Peyer's patch (tissue), 4 donors: ENCODE measurements at regions not wholly inside any gene's neighbourhood (a gene's known extent, or its start where the extent isn't known, plus 50 kb on each side); places are given as distances from the start of the nearest gene placed in this dataset.

Source experiments
- DNase-seq, 3 donors: peaks; one replicate each; pipeline ENCODE4 v3.0.0-alpha.2; 2017 to 2019
- H3K27ac ChIP-seq, 4 donors: fragments of 200-600 bp; sonication (generic); one replicate each; pipeline ENCODE4 v1.5.1; 2016 to 2019
- H3K27me3 ChIP-seq, 2 donors: fragments of 200-600 bp; sonication (generic); one replicate each; pipeline ENCODE4 v1.5.1; 2019
- H3K36me3 ChIP-seq, 3 donors: fragments of 200-600 bp; sonication (generic); one replicate each; pipeline ENCODE4 v1.5.1; 2016 to 2019
- H3K4me1 ChIP-seq, 4 donors: fragments of 200-600 bp; sonication (generic); one replicate each; pipeline ENCODE4 v1.5.1; 2016 to 2019
- H3K4me3 ChIP-seq, 4 donors: fragments of 200-600 bp; sonication (generic); 1 replicate in 3 of 4; 2 replicates in 1 of 4; pipeline ENCODE4 v1.5.1; 2016 to 2019; ENCODE audit warnings: mild to moderate bottlenecking in 1 of 4
- H3K9me3 ChIP-seq, 4 donors: fragments of 200-600 bp; sonication (generic); one replicate each; pipeline ENCODE4 v1.5.1; 2016 to 2019; ENCODE audit warnings: mild to moderate bottlenecking in 1 of 4
- POLR2A ChIP-seq, 2 donors: fragments of 450-650 bp; IDR thresholded peaks; one replicate each; pipeline ENCODE4 v1.5.1; 2017; ENCODE audit warnings: antibody characterized with exemption in 2 of 2, mild to moderate bottlenecking in 2 of 2, moderate library complexity in 2 of 2
- TF ChIP-seq, protein P1 (sequence below), 6 experiments: fragments of 450-650 bp in 4 of 6; fragments of 200-600 bp in 2 of 6; sonication (generic) in 1 of 6; IDR thresholded peaks; one replicate each; pipeline ENCODE4 v1.5.1; 2017 to 2019; ENCODE audit warnings: antibody characterized with exemption in 6 of 6, mild to moderate bottlenecking in 3 of 6, moderate library complexity in 1 of 6

DNA sequence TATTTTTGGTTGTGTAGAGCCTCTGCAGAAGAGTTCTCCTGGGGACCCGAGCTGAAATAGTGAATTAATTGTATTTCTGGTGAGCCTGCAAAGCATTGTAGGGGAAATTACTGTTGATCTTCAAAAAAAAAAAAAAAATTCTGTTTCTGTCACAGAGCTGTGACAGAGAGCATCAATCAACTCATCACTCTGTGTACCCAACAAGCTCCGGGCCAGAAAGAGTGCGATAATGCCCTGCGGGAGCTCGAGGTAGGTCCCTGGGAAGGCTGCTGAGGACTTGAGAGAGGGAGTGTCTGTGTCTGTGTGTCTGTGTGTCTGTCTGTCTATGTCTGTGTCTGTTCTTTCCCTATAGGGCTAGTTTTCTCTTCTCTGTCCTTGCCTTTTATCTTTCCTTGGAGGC, 294.4 kb upstream of the TPM1 start:
- TF ChIP-seq, protein P1, sequence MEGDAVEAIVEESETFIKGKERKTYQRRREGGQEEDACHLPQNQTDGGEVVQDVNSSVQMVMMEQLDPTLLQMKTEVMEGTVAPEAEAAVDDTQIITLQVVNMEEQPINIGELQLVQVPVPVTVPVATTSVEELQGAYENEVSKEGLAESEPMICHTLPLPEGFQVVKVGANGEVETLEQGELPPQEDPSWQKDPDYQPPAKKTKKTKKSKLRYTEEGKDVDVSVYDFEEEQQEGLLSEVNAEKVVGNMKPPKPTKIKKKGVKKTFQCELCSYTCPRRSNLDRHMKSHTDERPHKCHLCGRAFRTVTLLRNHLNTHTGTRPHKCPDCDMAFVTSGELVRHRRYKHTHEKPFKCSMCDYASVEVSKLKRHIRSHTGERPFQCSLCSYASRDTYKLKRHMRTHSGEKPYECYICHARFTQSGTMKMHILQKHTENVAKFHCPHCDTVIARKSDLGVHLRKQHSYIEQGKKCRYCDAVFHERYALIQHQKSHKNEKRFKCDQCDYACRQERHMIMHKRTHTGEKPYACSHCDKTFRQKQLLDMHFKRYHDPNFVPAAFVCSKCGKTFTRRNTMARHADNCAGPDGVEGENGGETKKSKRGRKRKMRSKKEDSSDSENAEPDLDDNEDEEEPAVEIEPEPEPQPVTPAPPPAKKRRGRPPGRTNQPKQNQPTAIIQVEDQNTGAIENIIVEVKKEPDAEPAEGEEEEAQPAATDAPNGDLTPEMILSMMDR (IDR thresholded peaks at IDR 0.05) = no peak
- no peak for TF ChIP-seq POLR2A (IDR thresholded peaks at IDR 0.05)
- no peak overlapping the region for H3K27ac ChIP-seq
- no peaks in the 10 kb centered on the region for H3K4me1 ChIP-seq
- no peak overlapping the region for H3K4me3 ChIP-seq
- no peaks in the 10 kb centered on the region for H3K27me3 ChIP-seq
- H3K36me3 ChIP-seq = peaks cover 0 to 21% (median 0%) of the 10 kb centered on the region in 3 donors
- no peak for DNase-seq
- H3K9me3 ChIP-seq = no peaks in the 10 kb centered on the region

DNA sequence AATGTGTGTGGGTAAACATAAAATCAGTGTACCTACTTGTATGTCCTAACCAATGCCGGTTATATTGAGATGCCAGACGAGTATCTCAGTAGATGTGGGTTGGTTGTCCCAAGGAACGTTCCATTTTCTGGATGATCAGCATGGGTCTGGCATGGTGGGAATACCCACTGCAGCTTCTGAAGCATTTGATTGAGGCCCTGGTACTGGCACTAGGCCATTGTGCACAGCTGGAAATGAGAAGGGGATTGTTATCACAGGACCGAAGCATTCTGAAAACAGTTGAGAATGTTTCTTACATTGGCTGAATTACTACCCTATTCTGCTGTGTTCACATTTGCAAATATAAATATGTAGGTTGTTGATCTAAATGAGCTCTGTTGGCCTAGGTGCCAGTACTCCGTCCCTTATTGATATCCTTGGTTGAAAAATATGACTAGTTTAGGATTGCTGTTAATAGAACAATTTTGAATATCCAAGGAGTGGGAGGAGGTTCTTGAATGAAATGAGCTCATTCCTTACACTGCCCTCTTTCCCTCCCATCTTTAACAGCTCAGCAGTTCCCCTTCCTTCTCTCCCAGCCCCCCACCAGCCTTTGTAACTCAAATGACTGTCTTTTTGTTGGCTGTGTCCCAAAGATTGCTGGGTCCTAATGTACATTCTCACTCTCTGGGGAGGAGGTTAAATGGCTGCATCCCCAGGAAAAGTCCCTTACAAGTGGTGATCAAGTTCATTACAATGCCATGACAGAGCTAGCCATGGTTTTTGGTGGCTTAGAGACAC, 293.3 kb upstream of the TPM1 start:
- Histone ChIP-seq H3K27me3 (no peaks in the 10 kb centered on the region), H3K9me3 (no peaks in the 10 kb centered on the region), H3K4me1 (no peaks in the 10 kb centered on the region), H3K4me3 (no peak overlapping the region), H3K27ac (no peak overlapping the region), H3K36me3 (peaks cover 0 to 26% (median 0%) of the 10 kb centered on the region in 3 donors)
- no peak for DNase-seq
- TF ChIP-seq, protein P1 (IDR thresholded peaks at IDR 0.05) = no peak
- TF ChIP-seq POLR2A (IDR thresholded peaks at IDR 0.05) = no peak

DNA sequence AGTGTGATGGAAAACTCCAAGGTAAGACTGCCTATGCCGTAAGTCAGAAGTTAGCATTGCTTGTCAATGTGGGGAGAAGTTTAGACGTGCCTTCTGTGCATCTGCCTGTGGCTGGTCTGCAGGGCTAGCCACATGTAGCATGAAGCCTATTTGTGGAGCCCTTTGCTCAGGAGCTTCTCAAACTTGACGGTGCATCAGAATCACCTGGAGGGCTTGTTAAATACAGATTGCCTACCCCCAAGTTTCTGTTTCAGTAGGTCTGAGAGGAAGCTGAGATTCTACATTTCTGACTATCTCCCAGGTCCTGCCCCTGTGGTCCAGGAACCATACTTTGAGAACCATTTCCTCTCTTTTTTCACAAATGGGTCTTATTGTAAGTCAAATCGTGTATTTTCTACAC, 292.1 kb upstream of the TPM1 start:
- no peak for DNase-seq
- TF ChIP-seq, protein P1 (IDR thresholded peaks at IDR 0.05) = no peak
- no peak for TF ChIP-seq POLR2A (IDR thresholded peaks at IDR 0.05)
- no peak overlapping the region for H3K27ac ChIP-seq
- H3K27me3 ChIP-seq = no peaks in the 10 kb centered on the region
- peaks cover 0 to 31% (median 0%) of the 10 kb centered on the region in 3 donors for H3K36me3 ChIP-seq
- H3K4me3 ChIP-seq = no peak overlapping the region
- no peaks in the 10 kb centered on the region for H3K9me3 ChIP-seq
- no peaks in the 10 kb centered on the region for H3K4me1 ChIP-seq

DNA sequence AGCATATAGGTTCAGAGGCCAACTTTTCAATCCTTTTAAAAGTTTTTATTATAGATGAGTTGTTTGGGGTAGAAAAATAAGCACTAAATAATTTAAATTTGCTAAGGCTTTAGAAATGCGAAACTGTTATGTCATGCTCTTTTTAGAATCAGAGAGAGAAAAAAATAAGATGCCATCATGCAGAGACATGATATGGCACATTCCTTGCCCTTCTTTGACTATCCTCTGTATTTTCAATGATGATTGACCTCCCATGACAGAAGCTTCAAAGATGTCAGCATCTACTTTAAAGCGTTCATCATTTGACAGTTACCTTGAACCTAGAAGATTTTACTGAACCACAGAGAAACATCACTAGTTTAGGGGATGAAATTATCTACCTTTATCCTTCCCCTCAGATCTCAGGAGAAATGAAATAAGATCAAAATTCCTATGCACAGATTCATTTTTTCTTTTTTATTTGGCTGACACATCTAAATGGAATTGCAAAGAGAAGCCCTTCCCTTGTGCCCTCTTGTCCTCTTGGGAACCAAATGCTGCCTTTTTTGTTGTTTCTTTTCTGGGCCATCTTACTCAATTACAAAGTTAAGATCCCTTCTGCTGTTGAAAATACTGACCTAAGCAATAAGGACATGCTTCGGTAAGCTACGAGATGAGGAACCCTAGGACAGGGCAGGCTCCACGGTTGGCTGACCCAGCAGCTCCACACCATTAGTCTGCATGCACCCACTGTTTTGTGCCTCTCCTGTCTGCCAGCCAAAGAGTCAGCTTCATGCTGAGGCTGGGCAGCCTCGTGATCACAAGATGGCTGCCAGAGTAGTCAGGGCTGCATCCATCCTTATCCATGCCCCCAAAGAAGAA, 289.7 kb upstream of the TPM1 start:
- H3K27me3 ChIP-seq = no peaks in the 10 kb centered on the region
- H3K27ac ChIP-seq = no peak overlapping the region
- no peaks in the 10 kb centered on the region for H3K9me3 ChIP-seq
- peaks cover 0 to 41% (median 0%) of the 10 kb centered on the region in 3 donors for H3K36me3 ChIP-seq
- TF ChIP-seq, protein P1 (IDR thresholded peaks at IDR 0.05) = no peak
- no peak for TF ChIP-seq POLR2A (IDR thresholded peaks at IDR 0.05)
- H3K4me3 ChIP-seq = no peak overlapping the region
- H3K4me1 ChIP-seq = no peaks in the 10 kb centered on the region
- no peak for DNase-seq

DNA sequence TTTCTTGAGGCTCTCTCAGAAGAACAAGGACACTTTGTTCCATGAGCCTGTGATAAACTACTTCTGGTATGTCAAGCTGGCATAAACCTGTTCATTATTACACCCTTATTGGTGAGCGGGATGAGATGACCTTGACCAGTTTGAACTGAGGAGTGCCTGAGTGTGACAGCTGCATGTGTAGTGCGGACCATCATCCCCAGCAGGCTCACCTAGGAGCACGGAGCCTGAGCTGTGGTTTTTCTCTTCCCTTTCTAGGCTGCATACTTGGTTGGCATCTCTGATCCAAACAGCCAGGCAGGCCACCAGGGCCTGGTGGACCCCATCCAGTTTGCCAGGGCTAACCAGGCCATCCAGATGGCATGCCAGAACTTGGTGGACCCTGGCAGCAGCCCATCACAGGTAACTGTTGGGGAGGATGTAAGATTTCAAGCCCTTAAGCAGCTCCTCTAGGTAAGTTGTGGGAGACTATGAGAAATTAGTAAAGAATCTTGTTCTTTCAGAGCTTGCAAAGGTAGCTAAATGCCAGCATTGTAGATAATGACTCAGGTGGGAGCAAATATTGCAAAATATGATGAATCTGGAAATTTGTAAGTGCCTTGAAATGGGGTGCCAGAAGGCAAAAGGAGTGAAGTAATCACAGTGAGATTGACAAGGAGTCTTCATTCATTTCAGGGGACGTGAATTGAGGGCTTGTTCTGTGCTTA, 288.9 kb upstream of the TPM1 start:
- Histone ChIP-seq H3K4me3 (no peak overlapping the region), H3K4me1 (no peaks in the 10 kb centered on the region), H3K27ac (no peak overlapping the region), H3K27me3 (no peaks in the 10 kb centered on the region), H3K9me3 (no peaks in the 10 kb centered on the region), H3K36me3 (peaks cover 0 to 37% (median 0%) of the 10 kb centered on the region in 3 donors)
- no peak for TF ChIP-seq POLR2A (IDR thresholded peaks at IDR 0.05)
- TF ChIP-seq, protein P1 (IDR thresholded peaks at IDR 0.05) = no peak
- no peak for DNase-seq
